Hematopoietic multipotent progenitor cell treated with erythropoietin and hydrocortisone succinate and interleukin-3 and kit ligand, for 8 days (in vitro differentiated cells): ENCODE measurements at regions not wholly inside any gene's neighbourhood (a gene's known extent, or its start where the extent isn't known, plus 50 kb on each side); places are given as distances from the start of the nearest gene placed in this dataset.
A peak's percentile ranks its signal among the peaks of the same experiment; 100 is the strongest.

ENCODE experiments used
- DNase-seq: peaks from one replicate; pipeline ENCODE4 v3.0.0-alpha.2; 2015

DNA sequence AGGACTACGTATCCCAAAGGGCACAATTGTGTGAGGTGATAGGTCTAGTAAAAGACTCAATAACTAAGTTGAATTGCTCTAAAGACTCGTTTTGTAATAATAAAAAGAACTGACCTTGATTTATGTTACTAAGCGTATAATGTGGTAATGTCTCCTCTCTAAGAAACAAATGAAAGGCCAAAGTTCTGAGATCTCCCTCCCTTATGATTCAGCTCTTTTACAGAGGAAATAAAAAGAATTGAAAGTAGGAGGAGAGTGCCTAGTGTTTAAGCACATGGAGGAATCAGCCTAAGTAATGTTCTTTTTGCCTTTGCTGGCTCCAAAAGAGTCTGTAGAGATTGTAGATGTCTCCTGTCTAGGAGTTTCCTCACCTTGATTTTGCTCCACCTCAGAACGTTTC lies 98.0 kb downstream of the ARL4A start:
- no peak for DNase-seq

DNA sequence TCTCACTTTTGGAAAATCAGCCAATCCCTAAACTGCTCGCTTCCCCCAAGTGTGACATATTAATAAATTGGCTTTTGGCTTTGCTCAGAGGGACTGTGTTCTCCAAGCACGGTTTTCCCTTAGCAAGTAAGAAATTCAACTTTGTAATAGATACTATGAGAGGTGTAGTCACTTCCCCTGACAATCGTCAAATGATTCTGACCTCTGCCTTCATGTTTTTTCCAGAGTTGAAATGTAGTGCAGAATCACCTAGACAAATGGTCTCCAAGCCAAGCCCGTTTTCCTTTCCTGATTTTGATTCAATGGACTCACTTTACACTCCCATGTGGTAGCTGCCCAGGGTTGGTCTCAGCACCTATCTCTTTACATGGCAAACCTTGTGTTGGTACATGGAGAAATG lies 99.1 kb downstream of the ARL4A start:
- DNase-seq: no peak

DNA sequence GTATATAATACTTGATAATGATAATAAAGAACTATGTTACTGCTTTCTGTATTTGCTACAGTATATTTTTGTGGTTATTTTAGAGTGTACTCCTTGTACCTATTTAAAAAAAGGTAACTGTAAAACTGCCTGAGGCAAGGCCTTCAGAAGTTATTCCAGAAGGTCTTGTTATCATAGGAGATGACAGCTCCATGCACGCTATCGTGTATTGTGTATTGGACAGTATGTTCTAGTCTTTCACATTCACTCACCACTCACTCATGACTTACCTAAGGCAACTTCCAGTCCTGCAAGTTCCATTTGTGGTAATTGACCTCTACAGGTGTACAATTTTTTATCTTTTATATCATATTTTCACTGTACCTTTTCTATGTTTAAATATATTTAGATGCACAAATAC lies 100.7 kb downstream of the ARL4A start:
- DNase-seq: no peak

DNA sequence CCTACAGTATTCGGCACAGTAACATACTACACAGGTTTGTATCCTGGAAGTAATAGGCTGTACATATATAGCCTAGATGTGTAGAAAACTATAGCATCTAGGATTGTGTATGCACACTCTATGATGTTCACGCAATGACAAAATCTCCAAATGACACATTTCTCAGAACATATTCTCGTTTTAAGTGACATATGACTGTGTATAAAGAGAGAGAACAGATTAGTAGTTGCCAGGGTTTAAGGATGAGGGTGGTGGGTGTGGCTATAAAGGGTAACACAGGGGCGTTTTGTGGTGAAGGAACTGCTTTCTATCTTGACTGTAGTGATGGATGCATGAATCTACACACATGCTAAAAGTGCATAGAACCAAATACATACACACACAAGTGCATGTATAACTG lies 101.2 kb downstream of the ARL4A start:
- no peak for DNase-seq

DNA sequence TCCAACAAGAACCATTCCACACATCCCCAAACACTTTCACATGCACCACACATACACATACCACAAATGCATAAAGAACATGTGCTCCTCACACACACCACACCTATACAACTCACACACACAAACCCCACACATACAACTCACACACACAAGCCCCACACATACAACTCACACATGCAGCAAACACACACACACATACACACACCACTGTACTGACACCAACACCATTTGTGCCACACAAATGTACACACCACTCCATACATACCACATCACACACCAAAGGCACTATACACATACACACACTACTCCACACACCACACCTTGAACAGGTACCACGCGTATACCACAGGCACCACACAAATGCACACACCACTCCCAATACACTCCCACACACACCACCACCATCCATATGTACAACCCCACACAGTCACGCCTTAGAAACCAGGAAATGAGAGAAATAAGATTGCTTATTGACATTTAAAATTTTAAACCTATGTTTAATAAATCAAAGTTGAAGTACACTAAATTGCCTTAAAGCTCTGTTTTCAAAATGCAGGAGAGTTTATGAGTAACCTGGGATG lies 107.4 kb downstream of the ARL4A start:
- no peak for DNase-seq

DNA sequence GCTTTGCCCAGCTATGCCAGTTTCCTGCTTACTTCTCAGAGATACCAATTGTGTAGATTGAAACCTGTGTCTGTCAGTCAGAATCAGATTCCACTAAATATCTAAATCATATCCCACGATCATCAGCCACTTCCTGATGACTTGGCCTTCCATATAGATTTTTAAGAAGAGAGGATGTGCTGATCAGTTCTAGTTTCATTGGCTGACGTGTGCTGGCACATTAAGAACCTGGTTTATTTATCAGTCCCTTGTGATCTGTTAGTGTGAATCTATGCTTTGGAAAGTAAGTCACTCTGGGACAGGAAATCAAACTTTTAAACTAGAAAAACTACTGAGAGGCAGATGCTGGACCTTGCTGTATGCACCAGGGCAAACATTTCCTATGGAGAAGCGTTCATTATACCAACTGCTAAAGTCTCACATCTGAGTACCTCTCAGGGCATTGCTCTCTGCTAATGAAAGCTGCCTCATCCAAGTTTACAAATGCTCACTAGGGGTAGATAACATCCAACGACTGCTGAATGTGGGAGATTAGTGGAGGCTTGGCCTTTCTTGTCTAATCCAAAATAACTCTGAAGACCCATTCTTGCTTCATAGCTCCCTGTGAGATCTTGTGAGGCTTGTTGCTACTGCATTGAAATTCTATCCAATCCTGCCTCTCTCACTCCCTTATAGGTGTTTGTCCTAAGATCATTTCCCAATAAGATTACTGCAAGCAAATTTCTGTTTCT lies 109.1 kb downstream of the ARL4A start:
- peak; percentile 43 for DNase-seq

DNA sequence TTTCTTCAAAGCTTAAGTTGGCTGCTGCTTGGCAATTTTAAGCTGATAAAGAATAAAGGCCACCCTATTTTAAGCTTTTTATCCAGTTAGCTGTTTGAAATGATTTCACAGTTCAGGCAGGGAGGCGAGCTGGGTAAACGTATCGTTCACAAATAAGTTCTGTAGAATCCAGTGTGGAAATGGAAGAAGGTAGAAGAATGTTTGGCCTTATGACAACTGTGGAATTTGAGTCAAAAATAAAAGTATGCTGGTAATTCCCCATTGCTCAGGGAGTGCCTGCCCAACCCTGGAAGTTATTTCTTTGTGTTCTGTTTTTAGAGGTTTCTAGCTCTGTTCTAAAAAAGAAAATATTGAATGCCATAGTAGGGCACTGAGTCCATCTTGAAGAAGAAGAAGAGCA lies 113.1 kb downstream of the ARL4A start:
- DNase-seq: no peak

DNA sequence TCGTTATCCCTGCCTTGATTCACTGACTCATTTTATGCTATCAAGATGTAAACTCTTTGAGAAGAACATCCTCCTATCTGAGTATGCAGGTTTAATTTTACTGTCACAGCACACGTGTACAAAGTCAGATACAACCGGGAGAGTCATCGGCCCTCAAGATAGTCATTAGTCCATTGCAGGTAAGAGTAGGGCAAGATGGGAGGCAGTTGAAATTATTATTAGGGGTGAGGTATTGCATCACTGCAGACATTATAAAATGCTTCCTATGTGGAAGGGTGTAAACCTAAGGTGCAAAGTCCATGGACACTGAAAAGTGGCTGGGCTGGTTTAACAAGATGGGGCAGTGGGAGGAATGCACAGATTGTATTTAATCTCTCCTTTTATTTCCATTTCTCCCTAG lies 113.7 kb downstream of the ARL4A start:
- no peak for DNase-seq

DNA sequence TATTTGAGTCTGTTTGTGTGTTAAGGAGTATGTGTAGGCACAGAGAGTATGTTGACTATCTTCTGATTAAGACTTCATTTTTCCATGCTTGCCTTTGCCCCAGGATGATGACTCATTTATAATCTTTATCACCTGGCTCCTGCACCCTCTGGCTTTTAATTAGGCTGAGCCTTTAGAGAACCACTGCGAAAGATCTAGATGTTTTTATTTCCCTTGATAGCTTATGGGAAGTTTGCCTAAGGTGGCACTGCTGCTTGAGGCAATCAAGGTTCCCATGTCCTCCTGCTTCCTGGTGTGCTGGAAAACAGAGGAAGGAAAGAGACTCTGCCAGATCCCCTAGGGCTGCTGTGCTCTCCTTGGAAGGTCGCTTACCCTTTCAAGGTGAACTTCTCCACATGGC lies 114.6 kb downstream of the ARL4A start:
- DNase-seq: peak; percentile 33

DNA sequence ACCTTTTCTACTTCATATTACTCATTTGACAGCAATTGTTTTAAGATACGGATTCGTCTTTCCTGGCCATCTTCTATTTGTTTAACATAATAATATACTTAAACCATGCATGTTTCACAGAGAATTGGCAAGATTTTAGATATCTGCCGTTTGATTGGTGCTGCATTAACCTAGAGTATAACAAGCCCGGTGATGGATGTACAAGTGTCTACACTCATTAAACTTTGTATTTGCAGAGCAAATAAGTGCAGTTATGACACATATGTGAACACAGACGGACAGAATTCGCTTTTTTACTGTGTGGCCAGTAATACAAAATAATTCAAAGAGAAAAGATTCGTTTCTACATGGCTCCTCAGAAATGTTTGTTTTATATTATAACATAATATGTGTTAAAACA lies 116.1 kb downstream of the ARL4A start:
- DNase-seq: no peak

DNA sequence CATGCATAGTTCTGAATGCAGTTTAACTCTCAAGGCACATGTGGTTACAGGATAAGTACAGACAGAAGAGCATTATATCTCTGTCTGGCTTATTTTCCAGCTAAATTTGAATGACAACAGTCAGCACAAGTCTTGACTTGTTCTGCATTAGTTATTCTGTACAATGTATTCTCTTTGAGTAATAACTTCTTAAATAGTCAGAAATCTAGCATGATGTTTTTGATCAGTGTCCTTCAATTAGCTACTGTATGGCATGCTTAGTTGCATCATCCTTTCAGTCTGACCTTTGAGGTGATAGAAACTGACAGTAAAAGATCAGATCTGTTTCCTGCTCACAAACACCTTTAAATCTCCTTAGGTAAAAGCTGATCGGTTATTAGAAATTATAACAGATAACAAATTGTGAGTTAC lies 118.1 kb downstream of the ARL4A start:
- peak; percentile 10 for DNase-seq

DNA sequence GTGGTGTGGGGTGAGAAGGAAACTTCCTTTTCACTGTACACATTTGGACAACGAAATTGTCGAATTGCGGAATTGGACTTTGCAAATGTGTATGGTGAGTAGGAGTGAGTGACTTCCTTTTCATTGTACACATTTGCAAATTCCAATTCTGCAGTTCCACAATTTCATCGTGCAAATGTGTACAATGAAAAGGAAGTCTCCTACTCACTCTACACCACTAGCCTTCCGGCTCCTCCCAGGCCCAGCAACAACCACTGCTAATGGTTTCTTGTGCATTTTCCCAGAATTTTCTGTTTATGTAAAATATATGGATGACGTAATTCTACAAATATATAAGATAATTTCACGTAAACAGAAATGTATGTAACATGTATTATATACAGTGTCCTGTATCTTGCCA lies 118.5 kb downstream of the ARL4A start:
- DNase-seq: no peak

DNA sequence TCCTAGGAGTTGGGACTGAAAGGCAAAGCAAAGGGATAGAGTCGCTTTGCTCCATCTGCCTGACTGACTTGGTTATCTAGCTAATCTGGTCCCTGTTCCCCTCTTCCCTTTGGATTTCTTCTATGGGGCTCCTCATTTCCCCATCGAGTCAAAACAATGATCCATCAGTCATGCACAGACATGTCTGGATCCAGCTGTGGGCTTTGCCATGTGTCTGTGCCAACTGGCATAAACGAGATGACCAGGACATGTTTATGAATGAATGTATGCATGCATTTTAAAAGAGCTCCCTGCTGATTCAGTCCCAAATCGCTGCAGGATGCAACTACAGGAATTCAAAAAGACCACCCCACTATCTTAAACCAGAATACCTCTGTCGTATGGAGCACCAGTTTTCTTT lies 122.0 kb downstream of the ARL4A start:
- no peak for DNase-seq

DNA sequence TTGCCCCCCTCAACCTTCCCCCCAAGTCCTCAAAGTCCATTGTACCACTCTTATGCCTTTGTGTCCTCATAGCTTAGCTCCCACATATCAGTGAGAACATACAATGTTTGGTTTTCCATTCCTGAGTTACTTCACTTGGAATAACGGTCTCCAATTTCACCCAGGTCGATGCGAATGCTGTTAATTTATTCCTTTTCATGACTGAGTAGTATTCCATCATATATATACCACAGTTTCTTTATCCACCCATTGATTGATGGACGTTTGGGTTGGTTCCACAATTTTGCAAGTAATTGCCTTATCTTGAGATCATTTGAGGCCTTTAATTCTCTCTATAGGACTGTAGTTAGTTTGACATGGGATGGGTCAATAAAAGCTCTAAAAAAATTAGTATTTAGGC lies 124.7 kb downstream of the ARL4A start:
- DNase-seq: no peak

DNA sequence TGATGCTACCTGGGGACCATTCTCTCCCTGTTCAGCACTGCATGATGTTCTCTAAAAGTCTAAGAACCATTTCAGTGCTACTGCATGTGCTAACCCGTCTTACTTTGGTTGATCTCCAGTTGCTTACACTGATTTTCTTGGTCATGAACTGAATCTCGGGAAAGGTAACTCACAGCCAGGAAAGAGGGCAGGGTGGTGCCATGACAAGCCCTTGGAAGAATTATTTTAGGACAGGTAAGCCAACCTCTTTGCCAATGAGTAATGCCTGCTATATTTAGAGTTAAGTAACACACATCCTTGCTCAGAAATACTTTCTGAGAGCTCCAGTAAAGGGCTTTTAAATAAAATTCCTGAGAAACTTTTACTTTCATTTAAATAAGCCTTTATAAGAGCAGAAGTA lies 126.7 kb downstream of the ARL4A start:
- no peak for DNase-seq

DNA sequence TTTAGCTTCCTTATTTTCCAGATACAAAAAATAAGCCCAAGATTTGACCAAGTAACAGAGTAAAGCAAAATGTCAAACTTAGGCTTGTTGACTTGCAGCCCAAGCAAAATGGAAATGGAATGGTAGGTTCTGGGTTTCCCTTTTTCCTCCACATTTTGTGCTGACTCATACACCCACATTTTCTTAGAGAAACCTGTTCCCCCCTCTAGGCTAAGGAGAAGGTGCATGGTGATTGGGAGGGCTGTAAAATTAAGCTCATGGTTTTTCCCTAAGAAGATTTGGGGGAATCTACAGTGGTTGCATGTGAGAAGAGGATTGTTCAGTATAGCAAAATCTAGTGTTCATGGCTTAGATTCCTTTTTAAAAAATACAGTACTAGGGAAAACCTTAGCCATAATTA lies 127.4 kb downstream of the ARL4A start:
- no peak for DNase-seq

DNA sequence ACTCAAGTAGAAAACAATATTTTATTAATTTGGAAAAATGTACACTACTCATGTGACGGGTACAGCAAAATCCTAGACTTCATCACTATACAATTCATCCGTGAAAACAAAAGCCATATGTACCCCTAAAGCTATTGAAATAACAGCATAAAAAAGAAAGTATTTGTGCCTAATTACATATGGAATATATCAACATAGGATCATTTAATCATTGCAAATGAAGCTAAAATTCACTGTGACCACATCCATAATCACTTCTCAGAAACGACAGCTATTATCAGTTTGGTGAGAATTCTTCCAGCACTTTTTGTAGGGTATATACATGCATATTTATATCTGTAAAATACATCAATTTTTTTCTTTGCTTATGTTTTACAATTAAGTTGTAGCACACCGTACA lies 128.0 kb downstream of the ARL4A start:
- DNase-seq: no peak

DNA sequence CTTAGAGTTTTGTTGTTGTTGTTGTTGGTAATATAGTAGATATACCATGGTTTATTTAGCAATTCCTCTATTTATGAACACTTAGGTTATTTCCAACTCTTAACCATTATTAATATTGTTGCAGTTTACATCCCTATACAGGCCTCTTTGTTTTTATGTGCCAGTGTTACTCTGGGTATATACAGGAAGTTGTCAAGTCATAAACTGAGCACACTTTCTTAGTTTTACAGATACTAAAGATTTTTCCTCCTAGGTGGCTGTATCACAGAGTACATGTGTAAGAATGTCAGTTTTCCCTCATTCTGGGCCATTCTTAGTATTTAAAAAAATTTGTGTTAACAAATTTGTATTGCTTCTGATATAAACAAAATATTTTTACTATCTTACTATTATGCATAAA lies 128.4 kb downstream of the ARL4A start:
- DNase-seq: no peak

DNA sequence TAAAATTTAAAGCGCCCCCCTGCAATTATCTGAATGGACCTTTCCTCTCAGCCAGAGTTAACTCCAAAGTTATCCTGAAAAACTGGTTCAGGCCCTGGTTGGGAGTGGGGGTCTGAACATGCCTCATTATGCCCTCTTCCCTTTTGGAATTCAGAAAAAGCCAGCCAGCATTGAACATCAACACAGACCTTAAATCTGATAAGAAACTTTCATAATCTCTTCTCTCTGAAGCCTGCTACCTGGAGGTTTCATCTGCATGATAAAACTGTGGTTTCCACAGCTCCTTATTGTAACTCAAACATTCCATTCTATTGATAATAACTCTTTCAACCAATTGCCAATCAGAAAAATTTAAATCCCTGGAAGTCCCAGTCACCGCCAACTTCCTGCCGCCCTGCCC lies 133.3 kb downstream of the ARL4A start:
- DNase-seq: no peak

DNA sequence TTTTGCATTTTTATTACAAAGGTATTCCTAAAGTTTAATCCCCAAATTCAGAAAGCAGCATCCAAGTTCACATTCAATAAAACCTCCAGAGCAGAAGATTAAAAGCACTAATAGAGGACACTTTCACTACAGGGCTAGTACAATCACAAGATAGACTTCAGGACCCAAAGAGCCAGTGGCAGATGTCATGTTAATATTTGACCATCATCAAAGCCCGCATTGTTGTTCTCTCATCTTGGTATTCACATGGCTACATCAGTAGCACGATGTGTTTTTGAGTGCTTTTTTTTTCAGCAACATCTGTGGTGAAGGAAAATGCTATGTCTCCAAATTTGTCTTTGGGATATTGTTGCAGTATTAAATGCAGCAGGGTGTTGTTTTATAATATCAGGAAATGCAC lies 134.3 kb downstream of the ARL4A start:
- DNase-seq: no peak

DNA sequence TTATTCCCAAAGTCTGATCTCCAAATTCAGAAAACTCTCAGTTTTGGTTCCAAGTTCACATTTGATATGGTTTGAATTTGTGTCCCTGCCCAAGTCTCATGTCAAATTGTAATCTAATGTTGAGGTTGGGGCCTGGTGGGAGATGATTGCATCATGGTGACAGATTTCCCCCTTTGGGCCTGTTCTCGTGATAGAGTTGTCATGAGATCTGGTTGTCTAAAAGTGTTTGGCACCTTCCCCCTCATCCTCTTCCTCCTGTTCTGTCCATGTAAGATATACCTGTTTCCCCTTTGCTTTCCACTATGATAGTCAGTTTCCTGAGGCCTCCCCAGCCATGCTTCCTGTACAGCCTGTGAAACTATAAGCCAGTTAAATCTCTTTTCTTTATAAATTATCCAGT lies 138.6 kb downstream of the ARL4A start:
- no peak for DNase-seq

DNA sequence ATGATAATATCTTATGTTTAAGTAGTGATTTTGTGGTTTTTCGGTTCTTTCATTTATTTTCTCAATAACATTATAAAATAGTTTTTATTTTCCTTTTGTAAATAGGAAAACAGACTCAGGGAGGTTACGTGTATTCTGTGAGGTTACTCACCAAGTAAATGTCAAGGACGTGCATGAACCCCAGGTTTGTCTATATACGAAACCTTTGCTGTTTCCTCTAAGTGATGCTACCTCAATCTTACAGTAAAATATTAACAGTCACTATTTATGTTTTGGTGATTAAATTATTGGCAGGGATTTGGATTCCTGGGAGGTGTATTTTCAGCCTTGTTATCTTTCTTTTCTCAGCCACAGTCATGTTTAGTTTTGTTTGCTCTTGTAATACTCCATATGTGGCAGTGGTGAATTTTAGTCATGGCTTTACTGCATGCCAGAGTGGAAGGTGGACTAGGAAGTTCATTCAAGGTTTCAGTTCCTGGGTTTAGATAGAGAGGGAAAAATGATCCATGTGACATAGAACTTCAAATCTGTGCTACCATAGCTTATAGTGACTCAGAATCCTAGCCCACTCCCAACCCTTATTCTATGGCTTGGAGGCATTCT lies 139.9 kb downstream of the ARL4A start:
- no peak for DNase-seq

DNA sequence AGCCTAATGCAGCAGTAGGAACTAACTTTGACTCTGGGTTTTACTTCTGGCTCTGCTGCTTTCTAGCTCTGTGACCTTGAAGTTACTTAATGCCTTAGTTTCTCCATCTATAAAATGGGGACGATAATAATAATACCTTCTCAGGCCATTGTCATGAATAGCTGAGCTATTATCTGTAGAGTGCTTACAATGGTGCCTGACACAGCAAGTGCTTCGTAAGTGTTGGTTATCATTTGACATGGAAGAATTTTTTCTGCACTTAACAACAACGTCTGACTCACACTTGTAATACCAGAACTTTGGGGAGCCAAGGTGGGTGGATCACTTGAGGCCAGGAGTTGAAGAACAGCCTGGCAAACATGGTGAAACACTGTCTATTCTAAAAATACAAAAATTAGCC lies 140.5 kb downstream of the ARL4A start:
- no peak for DNase-seq

DNA sequence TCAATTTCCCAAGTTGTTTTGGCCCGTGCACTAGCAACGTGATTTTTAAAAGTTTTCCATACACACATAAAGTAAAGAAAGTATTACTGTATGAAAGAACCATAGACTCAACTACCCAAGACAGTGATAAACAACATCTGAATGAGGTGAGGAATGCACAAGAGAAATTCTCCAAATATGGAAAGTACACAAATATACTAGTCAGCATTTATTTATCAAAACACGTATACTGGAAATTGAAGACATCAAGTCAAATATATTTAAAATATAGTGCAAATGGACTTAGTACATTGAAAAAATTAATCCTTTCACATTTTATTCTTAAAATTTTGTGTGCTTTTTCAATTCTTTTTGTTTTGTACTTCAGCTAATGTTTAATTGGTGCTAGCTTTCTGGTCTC lies 143.6 kb downstream of the ARL4A start:
- DNase-seq: no peak

DNA sequence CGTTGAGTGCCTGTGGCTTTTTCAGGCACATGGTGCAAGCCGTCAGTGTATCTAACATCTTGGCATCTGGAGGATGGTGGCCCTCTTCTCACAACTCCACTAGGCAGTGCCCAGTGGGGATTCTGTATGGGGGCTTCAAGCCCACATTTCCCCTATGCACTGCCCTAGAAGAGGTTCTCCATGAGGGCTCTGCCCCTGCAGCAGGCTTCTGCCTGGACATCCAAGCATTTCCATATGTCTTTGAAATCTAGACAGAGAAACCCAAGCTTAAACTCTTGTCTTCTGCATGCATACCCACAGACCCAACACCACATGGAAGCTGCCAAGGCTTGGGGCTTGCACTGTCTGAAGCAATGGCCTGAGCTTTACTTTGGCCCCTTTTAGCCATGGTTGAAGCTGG lies 146.4 kb downstream of the ARL4A start:
- no peak for DNase-seq
